Ovary (tissue), 3 donors: ENCODE measurements at regions not wholly inside any gene's neighbourhood (a gene's known extent, or its start where the extent isn't known, plus 50 kb on each side); places are given as distances from the start of the nearest gene placed in this dataset.

Experiments used
- CTCF ChIP-seq, 3 donors: fragments of 450-650 bp in 2 of 3; fragments of 200-600 bp in 1 of 3; IDR thresholded peaks; one replicate each; pipeline versions ENCODE4 v1.5.1 to v1.8.0; 2016 to 2022; ENCODE audit warnings: antibody characterized with exemption in 3 of 3, mild to moderate bottlenecking in 1 of 3
- POLR2A ChIP-seq: fragments of 450-650 bp; IDR thresholded peaks from one replicate; pipeline ENCODE4 v1.6.1; 2017; ENCODE audit warnings: antibody characterized with exemption, mild to moderate bottlenecking, moderate library complexity
- donor health status: DM: no; HTN: no; CAD: no.

- no peak for TF ChIP-seq POLR2A
- no peak for TF ChIP-seq CTCF (IDR thresholded peaks at IDR 0.05)
Measured at GRCh38 chr9:118521261-118521660, 817.1 kb downstream of the TLR4 start.
